Suprapubic skin (tissue), 4 donors: ENCODE measurements at regions not wholly inside any gene's neighbourhood (a gene's known extent, or its start where the extent isn't known, plus 50 kb on each side); places are given as distances from the start of the nearest gene placed in this dataset.

Experiments
- DNase-seq, 2 donors: peaks; one replicate each; pipeline ENCODE4 v3.0.0-alpha.2; 2019; ENCODE audit warnings: low spot score in 2 of 2
- H3K27ac ChIP-seq: fragments of 200-600 bp; sonication (generic); one replicate; pipeline ENCODE4 v1.5.1; 2019
- H3K27me3 ChIP-seq: fragments of 200-600 bp; sonication (generic); one replicate; pipeline ENCODE4 v1.5.1; 2019
- H3K36me3 ChIP-seq: fragments of 200-600 bp; sonication (generic); one replicate; pipeline ENCODE4 v1.5.1; 2019
- H3K4me1 ChIP-seq: fragments of 200-600 bp; sonication (generic); one replicate; pipeline ENCODE4 v1.5.1; 2019
- H3K4me3 ChIP-seq: fragments of 200-600 bp; sonication (generic); one replicate; pipeline ENCODE4 v1.5.1; 2019; ENCODE audit warnings: mild to moderate bottlenecking
- H3K9me3 ChIP-seq: fragments of 200-600 bp; sonication (generic); one replicate; pipeline ENCODE4 v1.5.1; 2019
- CTCF ChIP-seq, 2 donors: fragments of 200-600 bp in 1 of 2; fragments of 450-650 bp in 1 of 2; sonication (generic) in 1 of 2; IDR thresholded peaks; one replicate each; pipeline ENCODE4 v1.5.1; 2016 to 2019; ENCODE audit warnings: antibody characterized with exemption in 2 of 2, mild to moderate bottlenecking in 1 of 2, moderate library complexity in 1 of 2
- EP300 ChIP-seq: sonication (generic); formaldehyde crosslinking; IDR thresholded peaks from one replicate; pipeline ENCODE4 v1.6.1; 2017; ENCODE audit warnings: antibody characterized with exemption
- POLR2A ChIP-seq, 2 donors: fragments of 450-650 bp; IDR thresholded peaks; one replicate each; pipeline ENCODE4 v1.6.1; 2017; ENCODE audit warnings: antibody characterized with exemption in 2 of 2, mild to moderate bottlenecking in 2 of 2, moderate library complexity in 2 of 2
- POLR2AphosphoS5 ChIP-seq, 3 donors: sonication (generic); formaldehyde crosslinking; IDR thresholded peaks; one replicate each; pipeline ENCODE4 v1.6.1; 2017; ENCODE audit warnings: antibody characterized with exemption in 3 of 3
- WGBS: methylation state at CpG from one replicate; pipeline ENCODE4 v1.1.5; 2018; 5-methylcytosine and 5-hydroxymethylcytosine counted together

- Histone ChIP-seq H3K27me3 (no peaks in the 10 kb centered on the region), H3K4me1 (peaks cover 5% of the 10 kb centered on the region), H3K27ac (no peak overlapping the region), H3K9me3 (no peaks in the 10 kb centered on the region), H3K36me3 (no peaks in the 10 kb centered on the region), H3K4me3 (no peak overlapping the region)
- TF ChIP-seq POLR2AphosphoS5 (IDR thresholded peaks at IDR 0.05) (no peak), POLR2A (IDR thresholded peaks at IDR 0.05) (no peak), CTCF (IDR thresholded peaks at IDR 0.05) (no peak), EP300 (no peak)
- no peak for DNase-seq
- WGBS = 40% methylated on average over 8 of the region's 8 CpGs
These were observed 212.6 kb downstream of the WDR11 start for GRCh38 chr10:121063744-121064143.

- no peak for TF ChIP-seq EP300
- no peak for TF ChIP-seq CTCF (IDR thresholded peaks at IDR 0.05)
- no peak for TF ChIP-seq POLR2AphosphoS5 (IDR thresholded peaks at IDR 0.05)
- TF ChIP-seq POLR2A (IDR thresholded peaks at IDR 0.05) = no peak
- Histone ChIP-seq H3K9me3 (no peaks in the 10 kb centered on the region), H3K4me1 (peaks cover 11% of the 10 kb centered on the region), H3K27me3 (no peaks in the 10 kb centered on the region), H3K36me3 (no peaks in the 10 kb centered on the region), H3K4me3 (no peak overlapping the region), H3K27ac (no peak overlapping the region)
- no peak for DNase-seq
These were observed 213.3 kb downstream of the WDR11 start for GRCh38 chr10:121064491-121064890.

- H3K27ac ChIP-seq = no peak overlapping the region
- H3K36me3 ChIP-seq = no peaks in the 10 kb centered on the region
- no peak for DNase-seq
- H3K27me3 ChIP-seq = no peaks in the 10 kb centered on the region
- H3K4me1 ChIP-seq = peaks cover 8% of the 10 kb centered on the region
- no peak overlapping the region for H3K4me3 ChIP-seq
- no peaks in the 10 kb centered on the region for H3K9me3 ChIP-seq
- TF ChIP-seq CTCF (IDR thresholded peaks at IDR 0.05) (no peak), POLR2A (IDR thresholded peaks at IDR 0.05) (no peak), POLR2AphosphoS5 (IDR thresholded peaks at IDR 0.05) (no peak)
These were observed 214.2 kb downstream of the WDR11 start for GRCh38 chr10:121065330-121065729.

GRCh38 chr10:121069061-121069850 lies 218.1 kb downstream of the WDR11 start:
- Histone ChIP-seq H3K36me3 (no peaks in the 10 kb centered on the region), H3K9me3 (no peaks in the 10 kb centered on the region), H3K27ac (peak overlapping the region; percentile 39), H3K4me1 (peaks cover 8% of the 10 kb centered on the region), H3K27me3 (no peaks in the 10 kb centered on the region), H3K4me3 (no peak overlapping the region)
- DNase-seq = no peak
- WGBS = 45% methylated on average over 9 of the region's 9 CpGs
- TF ChIP-seq POLR2A (IDR thresholded peaks at IDR 0.05) = no peak
- no peak for TF ChIP-seq POLR2AphosphoS5 (IDR thresholded peaks at IDR 0.05)
- no peak for TF ChIP-seq CTCF (IDR thresholded peaks at IDR 0.05)
- TF ChIP-seq EP300 = no peak

- Histone ChIP-seq H3K27me3 (no peaks in the 10 kb centered on the region), H3K9me3 (no peaks in the 10 kb centered on the region), H3K27ac (no peak overlapping the region), H3K4me1 (peaks cover 8% of the 10 kb centered on the region), H3K36me3 (no peaks in the 10 kb centered on the region), H3K4me3 (no peak overlapping the region)
- no peak for TF ChIP-seq POLR2A (IDR thresholded peaks at IDR 0.05)
- TF ChIP-seq CTCF (IDR thresholded peaks at IDR 0.05) = no peak
- no peak for TF ChIP-seq POLR2AphosphoS5 (IDR thresholded peaks at IDR 0.05)
- no peak for TF ChIP-seq EP300
- 80% methylated on average over 6 of the region's 6 CpGs for WGBS
- no peak for DNase-seq
These were observed 219.3 kb downstream of the WDR11 start for GRCh38 chr10:121070275-121071070.
